H9 (cell line): ENCODE measurements at regions not wholly inside any gene's neighbourhood (a gene's known extent, or its start where the extent isn't known, plus 50 kb on each side); places are given as distances from the start of the nearest gene placed in this dataset.

Experiments used
- DNase-seq: peaks from one replicate; pipeline ENCODE4 v3.0.0-alpha.2; 2017
- H2AFZ ChIP-seq: one replicate; pipeline ENCODE4 v1.6.1; 2013; ENCODE audit warnings: mild to moderate bottlenecking, low read length, control low read depth, moderate library complexity
- H2AK5ac ChIP-seq: 2 replicates; pipeline ENCODE4 v1.6.1; 2013; ENCODE audit warnings: low read length, control low read depth, mixed read lengths; ENCODE audit not compliant: insufficient read length
- H2BK120ac ChIP-seq: one replicate; pipeline ENCODE4 v1.6.1; 2013; ENCODE audit warnings: low read depth, mild to moderate bottlenecking, low read length, control low read depth, inconsistent platforms; ENCODE audit not compliant: poor library complexity, severe bottlenecking
- H2BK12ac ChIP-seq: 2 replicates; pipeline ENCODE4 v1.6.1; 2013; ENCODE audit warnings: low read length, control low read depth, mixed read lengths, low read depth; ENCODE audit not compliant: insufficient read length
- H2BK15ac ChIP-seq: 2 replicates; pipeline ENCODE4 v1.6.1; 2013; ENCODE audit warnings: low read depth, low read length, control low read depth
- H2BK20ac ChIP-seq: one replicate; pipeline ENCODE4 v1.6.1; 2013; ENCODE audit warnings: low read depth, mild to moderate bottlenecking, low read length, control low read depth, inconsistent platforms; ENCODE audit not compliant: poor library complexity, severe bottlenecking
- H2BK5ac ChIP-seq: 2 replicates; pipeline ENCODE4 v1.6.1; 2013; ENCODE audit warnings: low read length, control low read depth, mixed read lengths; ENCODE audit not compliant: insufficient read length
- H3K14ac ChIP-seq: 2 replicates; pipeline ENCODE4 v1.6.1; 2013; ENCODE audit warnings: low read length, control low read depth; ENCODE audit not compliant: insufficient read depth
- H3K18ac ChIP-seq: 2 replicates; pipeline ENCODE4 v1.6.1; 2013; ENCODE audit warnings: low read depth, mild to moderate bottlenecking, mixed read lengths, low read length, control low read depth; ENCODE audit not compliant: insufficient read length
- H3K23ac ChIP-seq: 2 replicates; pipeline ENCODE4 v1.6.1; 2013; ENCODE audit warnings: low read length, control low read depth, mixed read lengths, low read depth; ENCODE audit not compliant: insufficient read length
- H3K23me2 ChIP-seq: 2 replicates; pipeline ENCODE4 v1.6.1; 2013; ENCODE audit warnings: low read depth, mild to moderate bottlenecking, mixed read lengths, low read length, control low read depth; ENCODE audit not compliant: insufficient read length, poor library complexity, severe bottlenecking
- H3K27ac ChIP-seq: 2 replicates; pipeline ENCODE4 v1.5.1; 2013; ENCODE audit warnings: low read length, control low read depth, mixed read lengths, low read depth; ENCODE audit not compliant: insufficient read length
- H3K27me3 ChIP-seq: 2 replicates; pipeline ENCODE4 v1.6.1; 2013; ENCODE audit warnings: low read length, control low read depth, inconsistent platforms; ENCODE audit not compliant: insufficient read depth
- H3K4ac ChIP-seq: 2 replicates; pipeline ENCODE4 v1.6.1; 2013; ENCODE audit warnings: low read depth, mild to moderate bottlenecking, control low read depth, inconsistent platforms, low read length, moderate library complexity
- H3K4me1 ChIP-seq: 2 replicates; pipeline ENCODE4 v1.6.1; 2013; ENCODE audit warnings: low read length, control low read depth, inconsistent platforms; ENCODE audit not compliant: insufficient read depth
- H3K4me2 ChIP-seq: 2 replicates; pipeline ENCODE4 v1.6.1; 2013; ENCODE audit warnings: low read length, control low read depth, mixed read lengths; ENCODE audit not compliant: insufficient read length, insufficient read depth
- H3K56ac ChIP-seq: 2 replicates; pipeline ENCODE4 v1.6.1; 2013; ENCODE audit warnings: low read depth, mild to moderate bottlenecking, mixed read lengths, low read length, control low read depth; ENCODE audit not compliant: insufficient read length
- H3K79me1 ChIP-seq: 2 replicates; pipeline ENCODE4 v1.6.1; 2013; ENCODE audit warnings: low read depth, mild to moderate bottlenecking, moderate library complexity, low read length, control low read depth, inconsistent platforms; ENCODE audit not compliant: insufficient read depth, poor library complexity, severe bottlenecking
- H3K79me2 ChIP-seq: 2 replicates; pipeline ENCODE4 v1.6.1; 2013; ENCODE audit warnings: low read length, control low read depth, inconsistent platforms; ENCODE audit not compliant: insufficient read depth
- H3K9ac ChIP-seq: 2 replicates; pipeline ENCODE4 v1.6.1; 2013; ENCODE audit warnings: low read length, control low read depth, mixed read lengths; ENCODE audit not compliant: insufficient read length; ENCODE audit errors: extremely low read depth
- H3K9me3 ChIP-seq: one replicate; pipeline ENCODE4 v1.6.1; 2013; ENCODE audit warnings: low read depth, low read length, inconsistent platforms; ENCODE audit not compliant: control insufficient read depth
- H3T11ph ChIP-seq: one replicate; pipeline ENCODE4 v1.6.1; 2013; ENCODE audit warnings: mild to moderate bottlenecking, low read length, control low read depth, inconsistent platforms
- H4K20me1 ChIP-seq: one replicate; pipeline ENCODE4 v1.6.1; 2013; ENCODE audit not compliant: control insufficient read depth, insufficient read length, insufficient read depth
- H4K5ac ChIP-seq: 2 replicates; pipeline ENCODE4 v1.6.1; 2013; ENCODE audit warnings: low read depth, mild to moderate bottlenecking, mixed read lengths, low read length, control low read depth; ENCODE audit not compliant: insufficient read length
- H4K8ac ChIP-seq: replicated peaks from 2 replicates; pipeline ENCODE4 v1.6.1; 2013; ENCODE audit warnings: low read length, control low read depth, mixed read lengths, low read depth; ENCODE audit not compliant: insufficient read length
- H4K91ac ChIP-seq: 2 replicates; pipeline ENCODE4 v1.6.1; 2013; ENCODE audit warnings: low read depth, mild to moderate bottlenecking, moderate library complexity, mixed read lengths, low read length, control low read depth; ENCODE audit not compliant: insufficient read length
- H3K27ac Mint-ChIP-seq, 3 experiments: 2 replicates in 2 of 3; 3 replicates in 1 of 3; pipeline ENCODE4 v1.8.0; 2020 to 2021; ENCODE audit warnings: mixed read lengths in 3 of 3, mild to moderate bottlenecking in 1 of 3, moderate library complexity in 1 of 3
- H3K27me3 Mint-ChIP-seq: 2 replicates; pipeline ENCODE4 v1.8.0; 2021; ENCODE audit warnings: low read depth, mild to moderate bottlenecking, moderate library complexity, mixed read lengths
- H3K36me3 Mint-ChIP-seq, 3 experiments: 2 replicates in 2 of 3; 3 replicates in 1 of 3; pipeline ENCODE4 v1.8.0; 2020 to 2021; ENCODE audit warnings: low read depth in 3 of 3, mixed read lengths in 3 of 3; ENCODE audit not compliant: insufficient read depth in 1 of 3
- H3K4me1 Mint-ChIP-seq, 2 experiments: 2 replicates each; pipeline ENCODE4 v1.8.0; 2020; ENCODE audit warnings: mixed read lengths in 2 of 2
- H3K4me3 Mint-ChIP-seq, 2 experiments: 2 replicates in 1 of 2; 3 replicates in 1 of 2; pipeline ENCODE4 v1.8.0; 2020 to 2021; ENCODE audit warnings: mild to moderate bottlenecking in 2 of 2, mixed read lengths in 2 of 2, moderate library complexity in 1 of 2
- H3K9me3 Mint-ChIP-seq, 2 experiments: 2 replicates in 1 of 2; 3 replicates in 1 of 2; pipeline ENCODE4 v1.8.0; 2020; ENCODE audit warnings: mild to moderate bottlenecking in 2 of 2, mixed read lengths in 2 of 2, moderate library complexity in 1 of 2
- WGBS: extraction: QIAGEN DNeasy Blood & Tissue Kit; methylation state at CpG from one replicate; pipeline ENCODE4 v1.1.7; 2013; ENCODE audit warnings: missing lambda C conversion rate, low lambda C conversion rate, mixed read lengths; ENCODE audit not compliant: insufficient read length; ENCODE audit errors: extremely low coverage; 5-methylcytosine and 5-hydroxymethylcytosine counted together
- TF ChIP-seq, protein P1 (sequence below): fragments of 200-600 bp; sonication (generic); conservative IDR thresholded peaks from 3 replicates; pipeline ENCODE4 v1.8.0; 2021; ENCODE audit warnings: antibody characterized with exemption, mild to moderate bottlenecking

GRCh38 chr7:18162657-18163056 is 135.0 kb upstream of the PRPS1L1 start:
- Histone ChIP-seq H3K4ac (no peak overlapping the region), H3K4me2 (no peak overlapping the region), H2BK120ac (no peak overlapping the region), H3K27me3 (no peaks in the 10 kb centered on the region), H3K23me2 (no peaks in the 10 kb centered on the region), H4K8ac (no peak overlapping the region), H2AFZ (no peak overlapping the region), H4K5ac (no peak overlapping the region), H3K18ac (no peak overlapping the region), H4K91ac (no peak overlapping the region), H3K4me1 (no peaks in the 10 kb centered on the region), H3T11ph (no peak overlapping the region), H4K20me1 (no peaks in the 10 kb centered on the region), H3K14ac (no peak overlapping the region), H3K56ac (no peak overlapping the region), H3K79me2 (no peaks in the 10 kb centered on the region), H3K23ac (no peak overlapping the region), H2AK5ac (no peak overlapping the region), H2BK12ac (no peak overlapping the region), H2BK20ac (no peak overlapping the region), H3K9me3 (no peaks in the 10 kb centered on the region), H3K9ac (no peak overlapping the region), H3K27ac (no peak overlapping the region), H3K79me1 (no peaks in the 10 kb centered on the region), H2BK15ac (no peak overlapping the region), H2BK5ac (no peak overlapping the region)
- DNase-seq = no peak
- H3K27ac Mint-ChIP-seq = no peak overlapping the region
- H3K36me3 Mint-ChIP-seq = no peaks in the 10 kb centered on the region
- H3K4me3 Mint-ChIP-seq = no peak overlapping the region
- H3K27me3 Mint-ChIP-seq = no peaks in the 10 kb centered on the region; the same call in 1 of the 2 replicates
- TF ChIP-seq, protein P1, sequence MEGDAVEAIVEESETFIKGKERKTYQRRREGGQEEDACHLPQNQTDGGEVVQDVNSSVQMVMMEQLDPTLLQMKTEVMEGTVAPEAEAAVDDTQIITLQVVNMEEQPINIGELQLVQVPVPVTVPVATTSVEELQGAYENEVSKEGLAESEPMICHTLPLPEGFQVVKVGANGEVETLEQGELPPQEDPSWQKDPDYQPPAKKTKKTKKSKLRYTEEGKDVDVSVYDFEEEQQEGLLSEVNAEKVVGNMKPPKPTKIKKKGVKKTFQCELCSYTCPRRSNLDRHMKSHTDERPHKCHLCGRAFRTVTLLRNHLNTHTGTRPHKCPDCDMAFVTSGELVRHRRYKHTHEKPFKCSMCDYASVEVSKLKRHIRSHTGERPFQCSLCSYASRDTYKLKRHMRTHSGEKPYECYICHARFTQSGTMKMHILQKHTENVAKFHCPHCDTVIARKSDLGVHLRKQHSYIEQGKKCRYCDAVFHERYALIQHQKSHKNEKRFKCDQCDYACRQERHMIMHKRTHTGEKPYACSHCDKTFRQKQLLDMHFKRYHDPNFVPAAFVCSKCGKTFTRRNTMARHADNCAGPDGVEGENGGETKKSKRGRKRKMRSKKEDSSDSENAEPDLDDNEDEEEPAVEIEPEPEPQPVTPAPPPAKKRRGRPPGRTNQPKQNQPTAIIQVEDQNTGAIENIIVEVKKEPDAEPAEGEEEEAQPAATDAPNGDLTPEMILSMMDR = no peak
- H3K4me1 Mint-ChIP-seq = no peaks in the 10 kb centered on the region
- H3K9me3 Mint-ChIP-seq = no peaks in the 10 kb centered on the region
- WGBS = no CpG with 5 or more reads among the region's 1 CpG
